ENCODE measurements at regions not wholly inside any gene's neighbourhood (a gene's known extent, or its start where the extent isn't known, plus 50 kb on each side); places are given as distances from the start of the nearest gene placed in this dataset.

DNA sequence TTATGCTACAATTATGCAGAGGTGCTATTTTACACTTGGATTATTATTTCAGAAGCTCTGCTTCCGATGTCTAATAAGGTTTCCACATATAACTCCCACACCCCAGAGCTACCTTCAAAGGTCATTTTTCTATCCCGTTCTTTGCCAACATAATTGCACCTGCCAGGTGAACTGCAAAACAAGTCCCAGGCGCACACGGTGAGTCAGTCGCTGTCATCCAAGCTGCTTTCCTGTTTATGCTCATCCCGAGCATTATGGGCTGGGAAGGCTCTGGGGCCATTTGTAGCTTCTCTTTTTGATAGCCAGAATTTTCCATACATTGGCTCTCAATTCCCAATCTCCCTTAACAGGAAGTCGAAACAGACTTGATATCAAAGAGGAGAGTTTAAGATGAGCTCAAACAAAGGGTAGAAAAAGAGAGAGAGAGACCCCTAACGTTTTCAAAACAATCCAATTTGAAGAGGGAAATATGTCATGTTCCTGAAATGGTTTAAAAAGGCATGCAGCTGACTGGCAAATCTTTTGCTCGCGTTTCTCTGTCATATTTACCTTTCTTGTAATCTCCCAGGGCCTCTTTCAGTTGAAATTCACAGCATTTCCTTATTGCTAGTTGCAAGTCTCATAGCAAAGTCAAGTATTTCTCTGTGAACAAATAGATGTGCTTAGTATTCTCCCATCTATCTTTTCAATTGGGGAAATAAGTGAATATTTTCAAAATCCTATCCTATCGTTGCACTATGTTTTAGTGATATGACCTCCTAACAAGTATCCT, 815.9 kb downstream of the KCNA4 start:
- H3K9me3 ChIP-seq (ENCODE audit: control insufficient read depth in 1 of 2, low read length in 2 of 2), result no peaks in the 10 kb centered on the region
- no peak overlapping the region for H3K4me3 ChIP-seq (ENCODE audit: low read depth in 1 of 2, low read length in 2 of 2)
- H3K36me3 ChIP-seq (ENCODE audit: control insufficient read depth in 1 of 2, insufficient read depth in 2 of 2, low read length in 2 of 2), result no peaks in the 10 kb centered on the region
- no peaks in the 10 kb centered on the region for H3K27me3 ChIP-seq (ENCODE audit: low read depth, low read length)
- no peak overlapping the region for H3K27ac ChIP-seq (ENCODE audit: low read length)
- no peaks in the 10 kb centered on the region for H3K4me1 ChIP-seq (ENCODE audit: control insufficient read depth in 1 of 2, insufficient read depth in 2 of 2, low read length in 2 of 2)

DNA sequence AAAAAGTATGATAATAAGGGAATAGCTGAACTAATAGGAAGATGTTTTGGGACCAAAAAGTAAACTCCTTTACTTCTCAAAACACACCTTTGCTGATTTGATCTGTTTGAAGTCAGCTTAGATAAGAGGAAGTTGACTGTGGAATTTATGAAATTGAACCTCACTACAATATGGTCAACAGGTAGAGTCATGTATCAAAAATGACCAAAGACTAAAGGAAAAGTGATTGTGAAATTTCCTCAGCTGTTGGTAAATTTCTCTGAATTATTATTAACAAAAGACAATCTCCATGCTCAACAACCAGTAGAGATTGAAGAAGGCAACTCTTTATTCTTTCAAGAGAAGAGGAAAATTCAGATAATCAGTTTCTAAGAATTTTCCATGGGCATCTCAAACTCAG, 826.5 kb downstream of the KCNA4 start:
- Histone ChIP-seq H3K27me3 (ENCODE audit: low read depth, low read length) (no peaks in the 10 kb centered on the region), H3K4me1 (ENCODE audit: control insufficient read depth in 1 of 2, insufficient read depth in 2 of 2, low read length in 2 of 2) (no peaks in the 10 kb centered on the region), H3K4me3 (ENCODE audit: low read depth in 1 of 2, low read length in 2 of 2) (no peak overlapping the region), H3K9me3 (ENCODE audit: control insufficient read depth in 1 of 2, low read length in 2 of 2) (no peaks in the 10 kb centered on the region), H3K27ac (ENCODE audit: low read length) (no peak overlapping the region), H3K36me3 (ENCODE audit: control insufficient read depth in 1 of 2, insufficient read depth in 2 of 2, low read length in 2 of 2) (no peaks in the 10 kb centered on the region)

DNA sequence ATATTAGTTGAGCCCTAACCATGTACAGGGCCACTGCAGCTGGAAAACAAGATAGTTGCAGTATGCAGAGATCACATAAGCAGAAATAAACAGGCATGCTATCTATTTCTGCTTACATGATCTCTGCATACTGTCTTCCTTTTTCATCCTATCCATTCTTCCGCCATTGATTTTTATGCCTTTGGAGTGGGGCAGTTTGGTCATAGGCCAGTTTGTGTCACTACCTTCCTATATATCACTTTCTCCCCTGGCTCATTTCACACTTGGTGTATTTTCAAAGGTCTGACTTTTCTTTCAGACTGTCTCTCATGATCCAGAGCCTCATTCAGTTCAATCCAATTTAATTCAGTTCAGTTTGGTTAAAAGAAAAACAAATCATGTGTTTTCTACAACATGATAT, 829.6 kb downstream of the KCNA4 start:
- no peaks in the 10 kb centered on the region for H3K27me3 ChIP-seq (ENCODE audit: low read depth, low read length)
- H3K9me3 ChIP-seq (ENCODE audit: control insufficient read depth in 1 of 2, low read length in 2 of 2), result no peaks in the 10 kb centered on the region
- H3K27ac ChIP-seq (ENCODE audit: low read length), result no peak overlapping the region
- H3K36me3 ChIP-seq (ENCODE audit: control insufficient read depth in 1 of 2, insufficient read depth in 2 of 2, low read length in 2 of 2), result no peaks in the 10 kb centered on the region
- H3K4me3 ChIP-seq (ENCODE audit: low read depth in 1 of 2, low read length in 2 of 2), result no peak overlapping the region
- no peaks in the 10 kb centered on the region for H3K4me1 ChIP-seq (ENCODE audit: control insufficient read depth in 1 of 2, insufficient read depth in 2 of 2, low read length in 2 of 2)

DNA sequence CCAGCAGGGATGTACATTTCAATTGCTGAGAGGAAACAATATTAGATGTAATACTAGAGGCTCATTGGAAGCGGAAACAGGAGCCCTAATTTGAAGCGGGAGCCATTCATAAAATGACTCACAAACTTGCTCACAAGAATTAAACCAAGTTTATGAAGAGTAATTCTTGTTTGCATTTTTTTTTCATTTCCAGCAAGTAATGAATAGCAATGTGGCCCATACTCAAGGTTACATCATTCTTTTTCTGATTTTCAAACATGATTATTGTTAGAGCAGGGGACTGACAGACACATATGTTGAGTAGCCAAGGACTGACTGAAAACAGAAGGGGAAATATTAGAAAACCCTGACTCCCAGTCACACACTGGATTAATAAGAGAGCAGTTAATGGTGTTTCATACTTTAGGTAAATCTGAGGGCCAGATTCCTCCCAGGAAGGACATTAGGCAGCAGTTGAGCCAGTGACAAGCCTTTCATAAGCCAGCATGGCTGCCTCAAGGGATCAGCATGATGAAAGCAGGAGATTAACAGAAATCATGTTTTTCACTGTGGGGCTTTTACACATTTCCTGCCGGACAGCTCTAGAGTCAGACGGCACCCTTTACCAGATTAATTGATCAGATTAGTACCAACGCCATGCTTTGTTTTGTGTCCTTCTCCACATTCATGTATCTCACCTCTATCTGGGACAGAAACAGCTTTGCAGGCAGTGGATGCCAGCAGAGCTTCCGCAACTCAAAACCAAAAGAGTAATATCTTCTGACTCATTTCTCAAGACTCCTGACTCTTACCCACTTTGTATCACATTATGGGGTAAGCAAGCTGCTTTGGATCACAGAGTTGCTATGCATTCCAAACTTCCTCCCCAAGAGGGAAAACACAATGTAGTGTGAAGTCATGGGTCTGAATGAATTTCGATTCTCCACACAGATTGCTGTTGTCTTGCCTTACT, 831.6 kb downstream of the KCNA4 start:
- Histone ChIP-seq H3K4me3 (ENCODE audit: low read depth in 1 of 2, low read length in 2 of 2) (no peak overlapping the region), H3K27ac (ENCODE audit: low read length) (no peak overlapping the region)

DNA sequence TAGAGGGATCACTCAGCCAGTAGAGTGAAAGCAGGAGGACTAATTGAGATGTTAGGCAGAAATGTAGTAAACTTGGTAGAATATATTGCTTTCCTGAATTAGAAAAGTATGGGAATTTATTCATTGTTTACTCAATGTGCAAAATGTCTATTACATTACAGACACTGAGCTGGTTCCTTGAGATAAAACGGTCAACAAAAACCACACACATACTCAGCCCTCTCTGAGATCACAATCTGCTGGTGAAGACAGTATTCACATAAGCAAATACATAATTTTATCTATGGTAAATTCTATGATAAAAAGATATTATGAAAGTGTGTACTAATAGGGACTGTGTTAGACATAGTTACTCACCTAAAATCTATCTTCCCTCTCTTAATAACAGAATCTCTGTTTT, 833.5 kb downstream of the KCNA4 start:
- Histone ChIP-seq H3K27me3 (ENCODE audit: low read depth, low read length) (no peaks in the 10 kb centered on the region), H3K9me3 (ENCODE audit: control insufficient read depth in 1 of 2, low read length in 2 of 2) (no peaks in the 10 kb centered on the region), H3K4me3 (ENCODE audit: low read depth in 1 of 2, low read length in 2 of 2) (no peak overlapping the region), H3K36me3 (ENCODE audit: control insufficient read depth in 1 of 2, insufficient read depth in 2 of 2, low read length in 2 of 2) (no peaks in the 10 kb centered on the region), H3K4me1 (ENCODE audit: control insufficient read depth in 1 of 2, insufficient read depth in 2 of 2, low read length in 2 of 2) (no peaks in the 10 kb centered on the region), H3K27ac (ENCODE audit: low read length) (no peak overlapping the region)

More for the DNA sequence above, 831.6 kb downstream of the KCNA4 start:
- no peaks in the 10 kb centered on the region for H3K36me3 ChIP-seq (ENCODE audit: control insufficient read depth in 1 of 2, insufficient read depth in 2 of 2, low read length in 2 of 2)
- H3K27me3 ChIP-seq (ENCODE audit: low read depth, low read length), result no peaks in the 10 kb centered on the region
- H3K4me1 ChIP-seq (ENCODE audit: control insufficient read depth in 1 of 2, insufficient read depth in 2 of 2, low read length in 2 of 2), result no peaks in the 10 kb centered on the region
- no peaks in the 10 kb centered on the region for H3K9me3 ChIP-seq (ENCODE audit: control insufficient read depth in 1 of 2, low read length in 2 of 2)

DNA sequence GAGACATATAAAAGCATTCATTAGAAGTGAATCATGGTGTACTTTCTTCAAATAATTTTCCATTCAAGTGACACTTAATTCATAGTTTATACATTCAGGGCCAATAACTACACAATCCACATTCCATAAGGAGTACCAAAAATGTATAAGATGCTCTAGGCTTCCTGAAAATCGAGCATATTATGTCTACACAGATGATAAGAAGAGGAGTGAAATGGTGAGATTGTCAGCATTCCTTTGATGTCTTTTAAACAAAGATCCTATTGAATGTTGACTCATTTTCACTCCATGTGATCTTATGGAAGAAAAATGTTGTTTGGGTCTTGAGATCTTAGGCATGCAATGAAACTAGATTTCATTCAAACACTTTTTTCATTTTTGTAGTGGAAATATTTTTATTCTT, 843.2 kb downstream of the KCNA4 start:
- no peak overlapping the region for H3K4me3 ChIP-seq (ENCODE audit: low read depth in 1 of 2, low read length in 2 of 2)
- no peaks in the 10 kb centered on the region for H3K4me1 ChIP-seq (ENCODE audit: control insufficient read depth in 1 of 2, insufficient read depth in 2 of 2, low read length in 2 of 2)
- no peaks in the 10 kb centered on the region for H3K36me3 ChIP-seq (ENCODE audit: control insufficient read depth in 1 of 2, insufficient read depth in 2 of 2, low read length in 2 of 2)
- H3K27ac ChIP-seq (ENCODE audit: low read length), result no peak overlapping the region
- H3K9me3 ChIP-seq (ENCODE audit: control insufficient read depth in 1 of 2, low read length in 2 of 2), result no peaks in the 10 kb centered on the region
- no peaks in the 10 kb centered on the region for H3K27me3 ChIP-seq (ENCODE audit: low read depth, low read length)

DNA sequence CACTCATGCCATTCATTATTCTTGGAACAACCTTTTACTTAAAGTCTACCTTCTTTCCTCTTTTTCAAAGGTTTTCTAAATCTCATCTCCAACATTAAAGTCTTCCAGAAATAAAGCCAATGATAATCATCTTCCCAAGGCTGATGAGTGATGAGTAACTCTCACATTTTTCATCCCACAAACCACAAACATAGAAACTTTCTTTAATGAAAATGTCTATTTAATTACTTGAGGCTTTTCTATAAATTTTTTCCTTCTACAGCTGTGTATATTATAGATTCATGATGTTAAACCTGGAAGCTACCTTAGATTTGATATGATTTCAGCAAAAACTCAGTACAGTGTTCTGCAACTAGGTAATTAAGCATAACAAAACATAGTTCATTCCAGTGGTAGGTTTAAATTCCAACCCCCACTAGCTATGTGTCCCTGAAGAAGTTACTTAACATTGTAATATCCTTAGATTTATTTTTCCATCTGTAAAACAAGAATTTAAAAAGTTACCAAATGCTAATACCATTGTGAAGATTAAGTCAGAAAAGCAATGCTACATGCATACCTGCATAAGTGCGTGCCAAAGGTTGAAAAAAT, 845.4 kb downstream of the KCNA4 start:
- Histone ChIP-seq H3K4me1 (ENCODE audit: control insufficient read depth in 1 of 2, insufficient read depth in 2 of 2, low read length in 2 of 2) (no peaks in the 10 kb centered on the region), H3K36me3 (ENCODE audit: control insufficient read depth in 1 of 2, insufficient read depth in 2 of 2, low read length in 2 of 2) (no peaks in the 10 kb centered on the region), H3K27ac (ENCODE audit: low read length) (no peak overlapping the region), H3K4me3 (ENCODE audit: low read depth in 1 of 2, low read length in 2 of 2) (no peak overlapping the region), H3K9me3 (ENCODE audit: control insufficient read depth in 1 of 2, low read length in 2 of 2) (no peaks in the 10 kb centered on the region), H3K27me3 (ENCODE audit: low read depth, low read length) (no peaks in the 10 kb centered on the region)

DNA sequence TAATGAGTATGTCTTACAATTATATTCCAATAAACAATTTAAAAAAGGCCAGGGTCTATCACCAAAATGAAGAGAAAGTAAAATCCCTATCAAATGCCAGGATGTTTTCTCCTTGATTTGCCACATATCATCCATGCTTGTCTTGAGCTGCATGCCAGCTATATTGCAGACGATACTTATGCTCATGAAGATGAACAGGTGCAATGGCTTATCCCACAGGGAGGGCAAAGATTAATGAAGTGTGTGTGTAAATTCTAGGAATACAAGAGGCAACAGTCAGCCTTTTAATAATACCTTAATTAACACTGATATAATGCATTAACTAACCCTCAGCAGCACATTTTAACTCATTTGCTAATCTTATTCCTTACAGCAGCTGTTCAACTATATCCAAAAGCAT, 850.5 kb downstream of the KCNA4 start:
- Histone ChIP-seq H3K27ac (ENCODE audit: low read length) (no peak overlapping the region), H3K4me3 (ENCODE audit: low read depth in 1 of 2, low read length in 2 of 2) (no peak overlapping the region)

DNA sequence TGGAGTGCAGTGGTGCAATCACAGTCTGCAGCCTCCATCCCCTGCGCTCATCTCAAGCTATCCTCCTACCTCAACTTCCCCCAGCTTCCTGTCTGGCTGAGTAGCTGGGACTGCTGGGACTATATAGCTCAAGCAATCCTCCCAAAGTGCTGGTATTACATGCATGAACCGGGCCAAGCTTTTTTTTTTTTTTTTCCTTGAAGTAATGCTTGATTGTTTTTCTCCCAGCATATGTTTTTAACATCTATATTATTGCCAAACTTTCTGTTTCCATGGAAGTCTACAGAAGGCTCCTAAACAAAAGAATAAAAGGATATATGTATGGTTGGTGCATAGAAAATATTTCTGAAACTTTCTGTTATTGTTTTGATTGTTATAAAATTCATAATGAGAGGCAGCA, 853.6 kb downstream of the KCNA4 start:
- Histone ChIP-seq H3K27me3 (ENCODE audit: low read depth, low read length) (no peaks in the 10 kb centered on the region), H3K36me3 (ENCODE audit: control insufficient read depth in 1 of 2, insufficient read depth in 2 of 2, low read length in 2 of 2) (no peaks in the 10 kb centered on the region), H3K4me3 (ENCODE audit: low read depth in 1 of 2, low read length in 2 of 2) (no peak overlapping the region), H3K9me3 (ENCODE audit: control insufficient read depth in 1 of 2, low read length in 2 of 2) (no peaks in the 10 kb centered on the region), H3K4me1 (ENCODE audit: control insufficient read depth in 1 of 2, insufficient read depth in 2 of 2, low read length in 2 of 2) (no peaks in the 10 kb centered on the region), H3K27ac (ENCODE audit: low read length) (no peak overlapping the region)

More for the DNA sequence above, 850.5 kb downstream of the KCNA4 start:
- Histone ChIP-seq H3K9me3 (ENCODE audit: control insufficient read depth in 1 of 2, low read length in 2 of 2) (no peaks in the 10 kb centered on the region), H3K4me1 (ENCODE audit: control insufficient read depth in 1 of 2, insufficient read depth in 2 of 2, low read length in 2 of 2) (no peaks in the 10 kb centered on the region), H3K27me3 (ENCODE audit: low read depth, low read length) (no peaks in the 10 kb centered on the region), H3K36me3 (ENCODE audit: control insufficient read depth in 1 of 2, insufficient read depth in 2 of 2, low read length in 2 of 2) (no peaks in the 10 kb centered on the region)

DNA sequence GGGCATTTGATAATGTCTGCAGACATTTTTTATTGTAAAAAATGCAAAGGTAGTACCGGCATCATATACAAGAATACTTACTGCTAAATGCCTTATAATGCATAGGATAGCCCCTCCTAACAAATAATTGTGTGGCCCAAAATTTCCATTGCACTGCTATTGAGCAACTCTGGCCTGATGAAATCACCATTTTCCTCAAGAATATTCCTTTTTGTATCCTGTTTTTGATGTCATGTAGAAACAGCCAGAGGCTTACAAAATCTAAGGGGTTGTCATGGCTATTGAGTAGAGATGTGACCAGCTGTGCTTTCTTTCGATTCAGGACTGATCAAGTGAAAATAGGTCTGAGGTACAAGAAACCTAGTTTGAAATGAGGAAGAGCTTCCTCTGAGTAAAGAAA, 854.3 kb downstream of the KCNA4 start:
- Histone ChIP-seq H3K4me1 (ENCODE audit: control insufficient read depth in 1 of 2, insufficient read depth in 2 of 2, low read length in 2 of 2) (no peaks in the 10 kb centered on the region), H3K9me3 (ENCODE audit: control insufficient read depth in 1 of 2, low read length in 2 of 2) (no peaks in the 10 kb centered on the region), H3K27me3 (ENCODE audit: low read depth, low read length) (no peaks in the 10 kb centered on the region), H3K27ac (ENCODE audit: low read length) (no peak overlapping the region), H3K36me3 (ENCODE audit: control insufficient read depth in 1 of 2, insufficient read depth in 2 of 2, low read length in 2 of 2) (no peaks in the 10 kb centered on the region), H3K4me3 (ENCODE audit: low read depth in 1 of 2, low read length in 2 of 2) (no peak overlapping the region)

DNA sequence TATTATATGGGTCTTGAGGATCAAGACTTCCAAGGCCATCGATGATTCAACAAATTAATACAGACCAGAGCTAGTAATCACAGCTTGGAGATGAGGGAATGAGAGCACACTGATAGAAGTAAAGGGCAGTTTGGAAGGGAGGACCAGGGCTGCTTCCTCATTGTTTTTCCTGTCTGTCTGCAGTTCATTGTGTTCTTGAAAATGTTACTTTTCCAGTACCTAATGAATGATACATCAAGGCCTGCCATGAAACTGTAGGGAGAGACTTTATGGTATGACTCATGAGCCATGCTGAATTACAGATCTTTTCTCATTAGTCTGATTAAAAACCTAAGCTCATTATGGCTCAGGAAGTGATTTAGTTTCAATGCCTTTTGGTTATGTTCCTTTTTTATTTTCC, 855.6 kb downstream of the KCNA4 start:
- Histone ChIP-seq H3K27ac (ENCODE audit: low read length) (no peak overlapping the region), H3K4me1 (ENCODE audit: control insufficient read depth in 1 of 2, insufficient read depth in 2 of 2, low read length in 2 of 2) (no peaks in the 10 kb centered on the region), H3K9me3 (ENCODE audit: control insufficient read depth in 1 of 2, low read length in 2 of 2) (no peaks in the 10 kb centered on the region), H3K27me3 (ENCODE audit: low read depth, low read length) (no peaks in the 10 kb centered on the region), H3K36me3 (ENCODE audit: control insufficient read depth in 1 of 2, insufficient read depth in 2 of 2, low read length in 2 of 2) (no peaks in the 10 kb centered on the region), H3K4me3 (ENCODE audit: low read depth in 1 of 2, low read length in 2 of 2) (no peak overlapping the region)
